GM19455 (cell line): ENCODE measurements at regions not wholly inside any gene's neighbourhood (a gene's known extent, or its start where the extent isn't known, plus 50 kb on each side); places are given as distances from the start of the nearest gene placed in this dataset.

Experiments
- ATAC-seq: cut with Tn5 transposase; IDR thresholded peaks from one replicate; pipeline ENCODE4 v1.9.1; 2021; ENCODE audit not compliant: unreplicated experiment

GRCh38 chr9:627336-627970, 214.0 kb upstream of the DMRT1 start:
- ATAC-seq: no peak

DNA sequence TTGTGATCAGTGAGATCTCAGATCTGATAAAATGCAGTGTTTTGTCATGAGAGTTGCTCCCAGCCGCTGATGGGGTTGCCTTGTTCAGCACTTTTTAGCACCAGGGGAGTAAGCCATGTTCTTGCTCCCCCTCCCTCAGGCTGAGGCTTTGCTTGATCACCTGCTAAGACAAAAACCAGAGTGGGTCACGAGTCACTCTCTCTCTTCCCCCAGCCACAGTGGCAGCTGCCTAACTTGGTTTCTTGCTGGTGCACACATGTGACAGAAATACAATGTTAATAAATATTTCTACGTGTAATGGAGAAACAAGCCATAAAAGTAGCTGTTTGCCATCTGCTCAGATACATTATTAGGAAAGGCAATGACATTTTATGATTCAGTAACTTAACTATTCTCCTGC, 212.4 kb upstream of the DMRT1 start:
- ATAC-seq: no peak

DNA sequence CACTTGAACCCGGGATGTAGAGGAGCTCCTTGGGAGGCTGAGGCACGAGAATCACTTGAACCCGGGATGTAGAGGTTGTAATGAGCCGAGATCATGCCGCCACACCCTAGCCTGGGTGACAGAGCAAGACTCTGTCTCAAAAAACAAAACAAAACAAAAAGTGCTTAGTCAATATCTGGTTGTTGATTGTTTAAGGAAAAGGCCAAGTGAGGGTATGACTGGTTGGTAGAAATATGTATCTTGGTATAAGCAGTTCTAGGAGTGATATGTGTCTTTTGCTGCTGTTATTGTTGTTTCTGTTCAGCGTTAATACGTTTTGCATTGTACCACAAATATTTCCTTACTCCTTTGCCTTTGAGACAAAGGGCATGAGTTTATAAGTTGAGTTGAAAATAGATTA, 210.7 kb upstream of the DMRT1 start:
- no peak for ATAC-seq

GRCh38 chr9:631596-631995, 209.9 kb upstream of the DMRT1 start:
- no peak for ATAC-seq

GRCh38 chr9:633461-633860, 208.0 kb upstream of the DMRT1 start:
- ATAC-seq: no peak

GRCh38 chr9:636931-637591, 204.4 kb upstream of the DMRT1 start:
- no peak for ATAC-seq

DNA sequence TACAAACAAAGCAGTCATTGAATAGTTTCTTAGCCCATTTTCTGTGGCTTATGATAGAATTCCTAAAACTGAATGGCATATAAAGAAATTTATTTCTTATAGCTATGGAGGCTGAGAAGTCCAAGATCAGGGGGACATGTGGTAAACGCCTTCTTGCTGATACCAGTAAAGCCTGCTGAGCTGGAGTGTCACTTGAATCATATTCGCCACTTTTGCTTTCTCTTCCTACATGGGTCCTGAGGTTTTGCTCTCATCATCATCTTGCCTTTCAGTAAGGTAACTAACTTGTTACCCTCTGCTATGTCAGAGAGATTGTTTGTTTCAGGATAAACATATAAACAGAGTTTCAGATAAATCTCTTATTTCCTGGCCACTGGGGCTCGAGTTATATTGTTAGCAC, 203.3 kb upstream of the DMRT1 start:
- no peak for ATAC-seq

GRCh38 chr9:642014-642413, 199.5 kb upstream of the DMRT1 start:
- ATAC-seq: no peak

GRCh38 chr9:643966-644365, 197.5 kb upstream of the DMRT1 start:
- no peak for ATAC-seq

DNA sequence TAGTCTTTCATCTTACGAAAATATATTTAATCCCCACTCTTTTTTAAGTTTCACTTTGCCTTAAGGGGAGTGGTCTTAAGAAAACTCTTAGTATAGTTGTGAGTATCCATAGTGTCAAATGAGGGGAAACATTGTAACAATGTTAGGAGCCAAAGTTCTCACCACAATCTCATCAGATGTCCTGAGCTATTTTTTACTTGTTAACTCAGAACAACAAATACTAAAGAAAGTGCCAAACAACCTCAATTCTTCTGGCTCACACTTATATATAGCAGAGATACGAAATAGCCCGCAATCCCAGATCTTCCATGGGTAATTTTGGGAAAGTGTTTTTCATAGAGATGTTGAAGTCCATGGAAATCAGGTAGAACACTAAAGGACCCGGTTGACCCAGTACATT, 194.0 kb upstream of the DMRT1 start:
- ATAC-seq: no peak

DNA sequence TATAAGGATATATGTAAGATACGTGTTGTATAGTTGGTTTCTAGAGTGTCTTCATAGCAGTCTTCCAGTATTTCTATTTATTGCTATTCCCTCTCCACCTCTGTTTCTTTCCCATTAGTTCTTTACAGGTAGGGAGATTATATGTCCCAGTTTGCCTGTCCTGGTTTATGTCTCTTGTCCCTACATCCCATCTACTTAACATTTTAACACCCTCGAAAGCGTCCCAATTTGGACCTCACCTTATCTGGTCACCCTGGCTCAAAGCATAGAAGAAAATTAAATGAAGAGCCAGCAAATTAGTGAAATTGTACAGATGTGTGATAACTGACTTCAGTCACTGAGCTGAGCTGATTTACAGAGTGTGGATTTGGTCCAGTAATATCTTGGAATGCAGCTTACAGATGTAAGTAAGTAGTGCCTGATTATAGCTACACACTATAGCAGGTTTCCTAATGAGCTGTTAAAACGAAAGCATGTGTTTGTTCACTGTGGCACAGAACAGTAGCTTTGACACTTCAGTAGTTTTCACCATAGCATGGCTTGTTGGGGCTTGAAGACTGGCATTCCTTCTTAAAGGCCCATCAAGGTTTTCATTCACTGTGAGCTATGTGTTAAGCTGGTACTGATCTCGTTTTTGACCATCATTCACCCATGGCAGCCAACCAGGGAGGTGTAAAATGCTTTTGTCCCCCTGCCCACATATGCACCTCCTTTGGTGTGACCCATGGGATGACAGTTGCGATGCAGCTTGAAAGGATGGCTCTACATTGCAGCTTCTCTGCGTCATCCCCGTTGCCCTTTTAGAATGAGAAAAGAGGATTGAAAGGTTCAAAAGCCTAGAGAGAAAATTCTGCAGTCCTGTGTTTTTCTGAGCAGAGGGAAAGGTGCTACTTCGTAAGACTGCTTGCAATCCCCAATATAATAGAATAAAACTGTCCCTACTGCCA, 192.1 kb upstream of the DMRT1 start:
- ATAC-seq: no peak

GRCh38 chr9:650362-650761, 191.1 kb upstream of the DMRT1 start:
- ATAC-seq: no peak

DNA sequence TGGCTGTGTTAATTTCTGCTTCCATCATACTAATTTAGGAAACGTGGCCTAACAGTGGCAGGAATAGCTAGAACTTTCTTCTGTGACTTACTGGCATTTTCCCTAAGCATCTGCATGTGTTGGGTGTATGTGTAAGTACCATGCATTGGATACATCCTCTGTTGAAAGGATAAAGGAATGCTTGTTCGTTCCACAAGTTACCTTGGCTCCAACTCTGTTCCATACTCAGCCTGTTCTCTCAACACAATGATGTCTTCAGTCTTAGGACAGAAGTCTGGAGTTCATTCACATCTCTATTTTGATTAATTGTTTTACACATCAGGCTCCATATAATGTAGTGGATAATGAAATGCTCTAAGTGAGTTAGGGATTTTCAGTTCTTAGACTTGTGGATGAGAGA, 190.1 kb upstream of the DMRT1 start:
- ATAC-seq: no peak

DNA sequence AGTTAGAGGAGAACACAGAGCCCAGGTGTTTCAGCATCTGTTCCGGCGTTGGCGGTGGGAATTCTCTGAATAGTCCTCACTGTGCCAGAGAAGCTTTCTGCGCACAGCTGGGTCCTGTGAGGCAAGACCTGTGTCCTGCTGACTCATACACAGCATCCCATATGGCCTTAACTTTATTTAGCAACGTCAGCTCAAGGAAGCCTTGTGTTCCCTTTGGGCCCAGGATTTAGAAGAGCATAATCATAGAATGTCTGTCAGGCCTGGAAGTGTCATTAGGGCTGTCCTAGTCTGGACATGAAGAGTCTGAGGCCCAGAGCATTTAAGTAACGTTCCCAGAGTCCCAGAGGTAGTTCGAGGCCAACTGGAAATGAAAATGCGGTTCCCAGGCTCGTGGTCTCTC, 188.6 kb upstream of the DMRT1 start:
- no peak for ATAC-seq

GRCh38 chr9:653421-653820, 188.1 kb upstream of the DMRT1 start:
- no peak for ATAC-seq

- no peak for ATAC-seq
These were observed 187.6 kb upstream of the DMRT1 start for GRCh38 chr9:653856-654387.

GRCh38 chr9:655875-656274, 185.6 kb upstream of the DMRT1 start:
- no peak for ATAC-seq

DNA sequence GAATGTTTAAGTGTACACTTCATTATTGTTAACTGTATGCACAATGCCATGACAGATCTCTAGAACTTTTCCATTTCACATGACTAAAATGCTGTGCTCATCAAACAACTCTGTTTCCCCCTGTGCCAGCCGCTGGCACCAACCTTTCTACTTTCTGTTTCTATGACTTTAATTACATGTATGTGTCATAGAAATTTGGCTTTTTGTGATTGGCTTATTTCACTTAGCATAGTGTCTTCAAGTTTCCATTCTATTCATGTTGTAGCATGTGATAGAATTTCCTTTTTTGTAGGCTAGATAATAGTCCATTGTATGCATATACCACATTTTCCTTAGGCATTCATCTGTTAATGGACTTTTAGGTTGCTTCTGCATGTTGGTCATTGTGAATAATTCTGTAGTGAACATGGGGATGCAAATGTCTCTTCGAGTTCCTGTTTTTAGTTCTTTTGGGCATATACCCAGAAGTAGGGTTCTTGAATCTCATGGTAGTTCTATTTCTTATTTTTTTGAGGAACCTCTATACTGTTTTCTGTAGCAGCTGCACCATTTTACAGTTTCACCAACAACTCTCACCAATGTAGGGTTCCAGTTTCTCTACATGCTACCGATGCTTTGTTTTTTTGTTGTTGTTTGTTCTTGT, 184.4 kb upstream of the DMRT1 start:
- no peak for ATAC-seq

DNA sequence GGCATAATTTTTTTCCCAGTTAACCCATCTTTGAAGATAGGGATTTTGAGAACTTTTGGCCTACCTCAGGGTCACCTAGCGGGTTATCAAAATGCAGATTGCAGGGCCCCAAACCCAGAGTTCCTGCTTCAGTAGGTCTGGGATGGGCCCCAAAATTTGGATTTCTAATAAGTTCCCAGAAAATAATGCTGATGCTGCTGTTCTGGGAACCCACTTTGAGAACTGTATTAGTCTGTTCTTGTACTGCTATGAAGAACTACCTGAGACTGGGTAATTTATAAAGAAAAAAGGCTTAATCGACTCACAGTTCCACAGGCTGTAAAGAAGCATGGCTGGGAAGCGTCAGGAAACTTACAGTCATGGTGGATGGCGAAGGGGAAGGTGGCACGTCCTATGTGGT, 182.2 kb upstream of the DMRT1 start:
- no peak for ATAC-seq

DNA sequence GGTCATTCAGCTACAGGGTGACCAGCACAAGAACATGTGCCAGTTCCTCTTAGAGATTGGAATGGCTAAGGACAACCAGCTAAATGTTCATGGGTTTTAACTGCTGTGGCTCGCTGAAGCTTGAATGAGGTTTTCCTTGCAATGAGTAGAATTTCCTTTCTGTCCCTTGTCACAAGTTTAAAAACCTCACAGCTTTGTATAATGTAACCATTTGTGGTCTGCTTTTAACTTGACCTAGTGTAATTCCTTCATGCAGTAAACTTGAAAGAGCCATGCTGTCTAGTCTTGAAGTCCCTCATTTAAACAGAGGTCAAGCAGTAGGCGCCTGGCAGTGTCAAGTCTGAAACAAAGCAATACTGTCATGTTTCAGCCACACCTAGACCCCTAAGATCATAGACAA, 181.3 kb upstream of the DMRT1 start:
- no peak for ATAC-seq

DNA sequence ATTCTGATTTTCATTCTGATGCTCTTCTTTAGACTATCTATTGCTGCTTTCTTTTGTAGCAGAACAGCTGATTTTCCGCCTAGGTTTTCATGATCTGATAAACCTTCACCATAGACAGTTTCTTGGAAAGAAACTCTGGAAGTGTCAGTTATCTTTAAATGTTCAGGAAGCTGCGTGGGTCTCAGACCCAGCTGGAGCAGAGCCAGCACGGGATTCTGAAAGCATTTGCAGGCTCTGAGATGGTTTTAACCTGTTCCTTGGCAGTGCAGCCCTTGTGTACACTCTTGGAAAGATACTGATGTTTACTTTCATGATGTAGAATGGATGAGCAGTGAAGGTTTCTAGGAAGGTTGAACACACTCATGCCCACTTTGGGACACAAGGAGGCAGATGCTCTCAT, 178.0 kb upstream of the DMRT1 start:
- ATAC-seq: no peak
